Esophagus muscularis mucosa (tissue), 4 donors: ENCODE measurements at regions not wholly inside any gene's neighbourhood (a gene's known extent, or its start where the extent isn't known, plus 50 kb on each side); places are given as distances from the start of the nearest gene placed in this dataset.

Experiments
- DNase-seq: peaks from one replicate; pipeline ENCODE4 v3.0.0-alpha.2; 2017; ENCODE audit errors: extremely low spot score
- H3K27ac ChIP-seq, 4 donors: fragments of 200-600 bp; sonication (generic); replicated peaks in 1 of 4; 1 replicate in 3 of 4; 2 replicates in 1 of 4; pipeline ENCODE4 v1.5.1; 2016 to 2019; ENCODE audit warnings: mild to moderate bottlenecking in 1 of 4
- H3K27me3 ChIP-seq, 4 donors: fragments of 200-600 bp; sonication (generic); one replicate each; pipeline versions ENCODE4 v1.5.1 to v1.6.0; 2016 to 2019
- H3K36me3 ChIP-seq, 4 donors: fragments of 200-600 bp; sonication (generic); one replicate each; pipeline ENCODE4 v1.5.1; 2016 to 2019
- H3K4me1 ChIP-seq, 4 donors: fragments of 200-600 bp; sonication (generic); one replicate each; pipeline ENCODE4 v1.5.1; 2016 to 2019
- H3K4me3 ChIP-seq, 4 donors: fragments of 200-600 bp; sonication (generic); 1 replicate in 2 of 4; 2 replicates in 2 of 4; pipeline ENCODE4 v1.5.1; 2016 to 2019; ENCODE audit warnings: mild to moderate bottlenecking in 4 of 4, moderate library complexity in 1 of 4
- H3K9me3 ChIP-seq, 4 donors: fragments of 200-600 bp; sonication (generic); 1 replicate in 3 of 4; 2 replicates in 1 of 4; pipeline ENCODE4 v1.5.1; 2016 to 2019
- EP300 ChIP-seq: sonication (generic); formaldehyde crosslinking; IDR thresholded peaks from one replicate; pipeline ENCODE4 v1.6.1; 2017; ENCODE audit warnings: antibody characterized with exemption
- POLR2A ChIP-seq: fragments of 450-650 bp; IDR thresholded peaks from one replicate; pipeline ENCODE4 v1.6.1; 2017; ENCODE audit warnings: antibody characterized with exemption, moderate library complexity, mild to moderate bottlenecking, low read depth
- POLR2AphosphoS5 ChIP-seq, 2 donors: sonication (generic); formaldehyde crosslinking; IDR thresholded peaks; one replicate each; pipeline ENCODE4 v1.6.1; 2017; ENCODE audit warnings: antibody characterized with exemption in 2 of 2
- WGBS: methylation state at CpG from one replicate; pipeline ENCODE4 v1.1.5; 2018; 5-methylcytosine and 5-hydroxymethylcytosine counted together
- intact Hi-C: fragments of 100-400 bp; cut with DNase I; formaldehyde crosslinking; loops from one replicate; pipeline ENCODE4 v1.15.1; 2023
- TF ChIP-seq, protein P1 (sequence below), 3 experiments: fragments of 200-600 bp in 2 of 3; fragments of 450-650 bp in 1 of 3; sonication (generic) in 2 of 3; IDR thresholded peaks; one replicate each; pipeline ENCODE4 v1.5.1; 2017 to 2019; ENCODE audit warnings: antibody characterized with exemption in 3 of 3, mild to moderate bottlenecking in 2 of 3, moderate library complexity in 1 of 3

DNA sequence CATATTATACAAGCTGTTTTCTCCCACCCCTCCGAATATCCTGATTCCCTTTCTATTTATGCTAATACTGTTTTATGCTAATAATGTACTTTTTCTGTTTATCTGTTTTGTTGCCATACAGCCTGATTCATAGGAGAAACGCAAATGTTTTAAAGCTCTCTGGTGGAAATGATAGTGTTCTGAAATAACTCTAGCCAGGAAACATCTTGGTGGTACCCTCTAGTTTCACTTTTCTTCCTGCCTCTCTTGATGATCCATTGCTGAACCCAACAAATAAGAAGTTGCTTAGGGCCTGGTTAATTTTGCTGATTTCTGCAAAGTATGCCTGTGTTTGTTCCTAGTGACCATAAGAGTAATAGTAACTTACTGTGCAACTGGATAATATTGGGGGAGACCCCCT, 148.4 kb upstream of the KCTD1 start:
- no peak for DNase-seq
- 76% methylated on average over 2 of the region's 2 CpGs for WGBS
- Histone ChIP-seq H3K27me3 (peaks cover 0 to 4% (median 0%) of the 10 kb centered on the region in 4 donors), H3K9me3 (no peaks in the 10 kb centered on the region), H3K4me1 (peaks cover 0 to 3% (median 0%) of the 10 kb centered on the region in 4 donors), H3K36me3 (no peaks in the 10 kb centered on the region), H3K27ac (no peak overlapping the region), H3K4me3 (no peak overlapping the region)
- TF ChIP-seq EP300 (no peak), POLR2A (no peak), POLR2AphosphoS5 (IDR thresholded peaks at IDR 0.05) (no peak)
- TF ChIP-seq, protein P1, sequence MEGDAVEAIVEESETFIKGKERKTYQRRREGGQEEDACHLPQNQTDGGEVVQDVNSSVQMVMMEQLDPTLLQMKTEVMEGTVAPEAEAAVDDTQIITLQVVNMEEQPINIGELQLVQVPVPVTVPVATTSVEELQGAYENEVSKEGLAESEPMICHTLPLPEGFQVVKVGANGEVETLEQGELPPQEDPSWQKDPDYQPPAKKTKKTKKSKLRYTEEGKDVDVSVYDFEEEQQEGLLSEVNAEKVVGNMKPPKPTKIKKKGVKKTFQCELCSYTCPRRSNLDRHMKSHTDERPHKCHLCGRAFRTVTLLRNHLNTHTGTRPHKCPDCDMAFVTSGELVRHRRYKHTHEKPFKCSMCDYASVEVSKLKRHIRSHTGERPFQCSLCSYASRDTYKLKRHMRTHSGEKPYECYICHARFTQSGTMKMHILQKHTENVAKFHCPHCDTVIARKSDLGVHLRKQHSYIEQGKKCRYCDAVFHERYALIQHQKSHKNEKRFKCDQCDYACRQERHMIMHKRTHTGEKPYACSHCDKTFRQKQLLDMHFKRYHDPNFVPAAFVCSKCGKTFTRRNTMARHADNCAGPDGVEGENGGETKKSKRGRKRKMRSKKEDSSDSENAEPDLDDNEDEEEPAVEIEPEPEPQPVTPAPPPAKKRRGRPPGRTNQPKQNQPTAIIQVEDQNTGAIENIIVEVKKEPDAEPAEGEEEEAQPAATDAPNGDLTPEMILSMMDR (IDR thresholded peaks at IDR 0.05), result no peak
- intact Hi-C loops, result no loop called here

DNA sequence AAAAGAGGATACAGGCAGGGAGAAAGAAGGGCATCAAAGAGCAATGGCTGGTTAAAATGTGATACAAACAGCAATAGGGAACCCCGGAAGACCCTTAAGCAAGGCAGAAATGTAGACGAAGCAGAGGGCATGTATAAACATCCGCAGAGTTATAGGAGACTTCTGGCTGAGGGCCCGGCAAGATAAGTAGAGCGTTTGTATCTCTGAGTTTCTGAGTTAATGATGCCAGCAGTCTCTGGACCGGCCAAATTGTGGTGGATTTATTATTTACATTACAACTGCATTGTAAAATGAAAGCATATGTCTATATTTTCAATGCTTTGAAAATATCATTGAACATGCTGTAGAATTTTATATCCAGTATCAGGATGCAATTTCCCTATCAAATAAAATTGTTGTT, 148.0 kb upstream of the KCTD1 start:
- Histone ChIP-seq H3K36me3 (no peaks in the 10 kb centered on the region), H3K9me3 (no peaks in the 10 kb centered on the region), H3K27ac (no peak overlapping the region), H3K27me3 (peaks cover 0 to 4% (median 0%) of the 10 kb centered on the region in 4 donors), H3K4me3 (no peak overlapping the region), H3K4me1 (peaks cover 0 to 3% (median 0%) of the 10 kb centered on the region in 4 donors)
- TF ChIP-seq EP300 (no peak), POLR2A (no peak)
- 37% methylated on average over 6 of the region's 6 CpGs for WGBS
- no peak for DNase-seq
- intact Hi-C loops, result no loop called here

DNA sequence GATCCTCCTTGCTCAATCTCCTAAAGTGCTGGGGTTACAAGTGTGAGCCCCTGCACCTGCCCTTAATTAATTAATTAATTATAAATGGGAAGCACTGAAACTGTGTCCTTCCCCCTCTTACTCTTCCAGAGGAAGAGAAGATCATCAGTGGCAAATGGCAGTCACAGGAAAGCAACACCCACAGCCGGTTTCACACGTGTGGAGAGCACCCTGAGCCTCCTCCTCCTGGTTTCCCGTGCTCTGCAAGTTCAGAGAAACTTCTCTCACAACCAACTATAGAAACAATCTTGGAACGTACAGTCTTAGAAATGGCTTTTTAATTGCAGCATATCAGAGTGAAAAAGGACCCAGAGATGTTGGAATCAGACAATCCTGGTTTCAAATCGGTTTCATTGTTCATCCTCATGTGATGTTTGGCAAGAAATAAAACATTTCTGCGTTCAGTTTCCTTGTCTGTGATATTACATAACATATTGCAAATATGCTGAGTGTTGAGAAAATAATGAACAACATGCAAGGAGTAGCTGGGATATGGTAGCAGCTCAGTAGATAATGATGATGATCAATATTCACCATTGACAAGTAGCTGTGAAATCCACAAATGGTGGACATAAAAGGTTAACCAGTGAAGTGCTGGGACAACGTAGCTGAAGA, 141.0 kb upstream of the KCTD1 start:
- no peaks in the 10 kb centered on the region for H3K27me3 ChIP-seq
- TF ChIP-seq POLR2A, result no peak
- no peak for TF ChIP-seq EP300
- TF ChIP-seq, protein P1 (IDR thresholded peaks at IDR 0.05), result no peak
- TF ChIP-seq POLR2AphosphoS5 (IDR thresholded peaks at IDR 0.05), result no peak
- no peak overlapping the region for H3K4me3 ChIP-seq
- H3K4me1 ChIP-seq, result no peaks in the 10 kb centered on the region
- H3K27ac ChIP-seq, result no peak overlapping the region
- intact Hi-C loops, result no loop called here
- DNase-seq, result peak; percentile 42
- WGBS, result 37% methylated on average over 7 of the region's 7 CpGs
- no peaks in the 10 kb centered on the region for H3K36me3 ChIP-seq
- no peaks in the 10 kb centered on the region for H3K9me3 ChIP-seq

DNA sequence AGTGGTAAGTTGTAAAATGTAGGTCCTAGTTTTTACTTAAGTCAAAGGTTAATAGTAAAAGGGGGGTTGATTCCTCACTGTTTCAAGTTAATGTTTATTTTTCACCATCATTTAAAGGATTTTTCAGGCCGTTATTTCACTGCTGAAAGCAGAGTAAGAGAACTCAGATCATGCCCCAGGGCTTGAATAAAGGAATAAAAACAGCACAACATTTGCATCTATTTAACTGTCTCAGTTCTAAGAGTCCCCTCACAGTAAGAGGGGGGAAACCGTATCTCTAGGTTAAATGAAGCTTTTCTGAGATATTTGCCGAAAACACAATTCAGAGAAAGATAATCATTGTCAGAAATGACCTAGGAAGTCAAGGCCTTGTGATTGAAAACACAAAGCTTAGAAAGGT, 138.2 kb upstream of the KCTD1 start:
- Histone ChIP-seq H3K36me3 (no peaks in the 10 kb centered on the region), H3K4me1 (no peaks in the 10 kb centered on the region), H3K9me3 (no peaks in the 10 kb centered on the region), H3K27ac (no peak overlapping the region), H3K4me3 (no peak overlapping the region), H3K27me3 (no peaks in the 10 kb centered on the region)
- intact Hi-C loops, result no loop called here
- no peak for TF ChIP-seq EP300
- no peak for TF ChIP-seq POLR2AphosphoS5 (IDR thresholded peaks at IDR 0.05)
- TF ChIP-seq POLR2A, result no peak
- TF ChIP-seq, protein P1 (IDR thresholded peaks at IDR 0.05), result no peak
- DNase-seq, result no peak
- 77% methylated on average over 3 of the region's 3 CpGs for whole genome bisulfite sequencing

DNA sequence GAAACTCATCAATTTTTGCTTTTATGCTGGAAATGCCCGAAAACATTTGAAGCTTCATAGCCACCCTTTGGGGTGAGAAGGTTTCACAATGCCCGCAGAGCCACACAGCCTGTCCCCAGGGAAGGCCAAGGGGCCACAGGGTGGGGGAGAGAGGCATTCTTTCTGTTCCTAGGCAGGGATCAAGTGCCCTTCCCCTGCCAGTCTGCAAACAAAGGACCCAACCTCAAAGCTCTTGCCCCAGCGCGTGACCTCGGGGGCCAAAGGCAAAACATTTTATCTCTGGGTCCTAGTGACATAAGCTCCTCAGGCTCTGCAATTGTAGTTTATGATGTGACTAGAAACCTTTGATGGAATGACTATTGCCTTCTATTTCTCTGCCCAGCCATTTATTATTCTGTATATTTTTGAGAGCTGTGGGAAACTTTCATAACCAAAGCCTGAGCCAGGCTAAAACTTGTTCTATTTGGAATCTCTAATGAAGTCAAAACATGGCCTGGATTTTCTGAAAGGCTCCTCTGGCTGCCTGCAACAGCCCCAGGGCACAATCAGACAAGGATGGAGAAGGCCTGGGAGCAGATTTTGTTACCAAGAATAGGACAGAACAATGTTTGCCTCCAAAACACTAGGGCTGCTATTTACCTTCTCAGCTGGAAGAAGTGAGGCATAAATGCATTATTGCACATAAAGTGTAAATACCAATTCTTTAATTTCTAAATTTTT, 137.2 kb upstream of the KCTD1 start:
- H3K9me3 ChIP-seq, result no peaks in the 10 kb centered on the region
- WGBS, result 57% methylated on average over 5 of the region's 5 CpGs
- H3K27ac ChIP-seq, result no peak overlapping the region
- TF ChIP-seq, protein P1 (IDR thresholded peaks at IDR 0.05), result no peak
- peak; percentile 57 for DNase-seq
- peaks cover 0 to under 1% (median 0%) of the 10 kb centered on the region in 4 donors for H3K27me3 ChIP-seq
- no peaks in the 10 kb centered on the region for H3K4me1 ChIP-seq
- no peak overlapping the region for H3K4me3 ChIP-seq
- intact Hi-C loops, result no loop called here
- no peaks in the 10 kb centered on the region for H3K36me3 ChIP-seq
